Prostate gland (tissue), 2 donors: ENCODE measurements at regions not wholly inside any gene's neighbourhood (a gene's known extent, or its start where the extent isn't known, plus 50 kb on each side); places are given as distances from the start of the nearest gene placed in this dataset.

Experiments used
- DNase-seq: peaks from one replicate; pipeline ENCODE4 v3.0.0-alpha.2; 2019; ENCODE audit warnings: low spot score
- H3K27ac ChIP-seq, 2 donors: fragments of 200-600 bp; sonication (generic); 2 replicates each; pipeline ENCODE4 v1.5.1; 2017 to 2019
- H3K27me3 ChIP-seq: fragments of 200-600 bp; sonication (generic); replicated peaks from 2 replicates; pipeline ENCODE4 v1.5.1; 2019; ENCODE audit not compliant: insufficient read depth
- H3K36me3 ChIP-seq, 2 donors: fragments of 200-600 bp; sonication (generic); 1 replicate in 1 of 2; 2 replicates in 1 of 2; pipeline versions ENCODE4 v1.5.1 to v1.8.1; 2017 to 2019
- H3K4me1 ChIP-seq: fragments of 200-600 bp; sonication (generic); replicated peaks from 2 replicates; pipeline ENCODE4 v1.5.1; 2019
- H3K4me3 ChIP-seq, 2 donors: fragments of 200-600 bp; sonication (generic); 2 replicates each; pipeline ENCODE4 v1.5.1; 2017 to 2019
- H3K9me3 ChIP-seq: fragments of 200-600 bp; sonication (generic); 2 replicates; pipeline ENCODE4 v1.5.1; 2017
- POLR2A ChIP-seq: fragments of 450-650 bp; IDR thresholded peaks from one replicate; pipeline ENCODE4 v1.6.1; 2016; ENCODE audit warnings: antibody characterized with exemption, mild to moderate bottlenecking
- POLR2AphosphoS5 ChIP-seq: sonication (generic); formaldehyde crosslinking; IDR thresholded peaks from one replicate; pipeline ENCODE4 v1.6.1; 2017; ENCODE audit warnings: antibody characterized with exemption
- WGBS: methylation state at CpG from one replicate; pipeline ENCODE4 v1.1.5; 2018; 5-methylcytosine and 5-hydroxymethylcytosine counted together
- intact Hi-C: fragments of 100-400 bp; cut with DNase I; formaldehyde crosslinking; loops from one replicate; pipeline ENCODE4 v1.14.2; 2022
- TF ChIP-seq, protein P1 (sequence below), 4 experiments: fragments of 200-600 bp in 2 of 4; fragments of 450-650 bp in 2 of 4; sonication (generic) in 2 of 4; IDR thresholded peaks; 1 replicate in 3 of 4; 2 replicates in 1 of 4; pipeline ENCODE4 v1.5.1; 2016 to 2019; ENCODE audit warnings: antibody characterized with exemption in 4 of 4, mild to moderate bottlenecking in 2 of 4, moderate library complexity in 2 of 4

DNA sequence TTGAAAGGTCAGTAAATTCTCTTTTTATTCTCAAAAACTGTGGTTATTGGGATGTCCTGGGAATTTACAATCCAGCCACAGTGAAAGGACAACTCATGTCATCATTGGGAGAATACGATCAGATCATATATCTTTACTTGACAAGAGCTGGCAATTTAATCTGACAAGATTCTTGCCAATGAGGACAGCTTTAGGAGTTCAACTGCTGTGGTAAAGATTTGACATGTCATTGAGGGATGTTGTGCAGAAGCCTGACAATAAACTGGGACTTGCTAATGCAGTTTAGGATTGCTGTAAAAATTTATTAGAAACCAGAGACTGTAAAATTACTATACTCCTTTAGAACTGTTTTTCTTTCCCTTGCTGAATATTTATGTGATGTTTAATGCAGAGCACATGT lies 1131.0 kb downstream of the MAT2B start:
- TF ChIP-seq POLR2AphosphoS5 (no peak), POLR2A (no peak)
- TF ChIP-seq, protein P1, sequence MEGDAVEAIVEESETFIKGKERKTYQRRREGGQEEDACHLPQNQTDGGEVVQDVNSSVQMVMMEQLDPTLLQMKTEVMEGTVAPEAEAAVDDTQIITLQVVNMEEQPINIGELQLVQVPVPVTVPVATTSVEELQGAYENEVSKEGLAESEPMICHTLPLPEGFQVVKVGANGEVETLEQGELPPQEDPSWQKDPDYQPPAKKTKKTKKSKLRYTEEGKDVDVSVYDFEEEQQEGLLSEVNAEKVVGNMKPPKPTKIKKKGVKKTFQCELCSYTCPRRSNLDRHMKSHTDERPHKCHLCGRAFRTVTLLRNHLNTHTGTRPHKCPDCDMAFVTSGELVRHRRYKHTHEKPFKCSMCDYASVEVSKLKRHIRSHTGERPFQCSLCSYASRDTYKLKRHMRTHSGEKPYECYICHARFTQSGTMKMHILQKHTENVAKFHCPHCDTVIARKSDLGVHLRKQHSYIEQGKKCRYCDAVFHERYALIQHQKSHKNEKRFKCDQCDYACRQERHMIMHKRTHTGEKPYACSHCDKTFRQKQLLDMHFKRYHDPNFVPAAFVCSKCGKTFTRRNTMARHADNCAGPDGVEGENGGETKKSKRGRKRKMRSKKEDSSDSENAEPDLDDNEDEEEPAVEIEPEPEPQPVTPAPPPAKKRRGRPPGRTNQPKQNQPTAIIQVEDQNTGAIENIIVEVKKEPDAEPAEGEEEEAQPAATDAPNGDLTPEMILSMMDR (IDR thresholded peaks at IDR 0.05) = no peak
- Histone ChIP-seq H3K4me1 (no peaks in the 10 kb centered on the region), H3K27ac (no peak overlapping the region), H3K27me3 (no peaks in the 10 kb centered on the region), H3K4me3 (no peak overlapping the region), H3K36me3 (no peaks in the 10 kb centered on the region), H3K9me3 (no peaks in the 10 kb centered on the region)
- WGBS = 19% methylated on average over 1 of the region's 1 CpG
- no peak for DNase-seq
- intact Hi-C loops = no loop called here

DNA sequence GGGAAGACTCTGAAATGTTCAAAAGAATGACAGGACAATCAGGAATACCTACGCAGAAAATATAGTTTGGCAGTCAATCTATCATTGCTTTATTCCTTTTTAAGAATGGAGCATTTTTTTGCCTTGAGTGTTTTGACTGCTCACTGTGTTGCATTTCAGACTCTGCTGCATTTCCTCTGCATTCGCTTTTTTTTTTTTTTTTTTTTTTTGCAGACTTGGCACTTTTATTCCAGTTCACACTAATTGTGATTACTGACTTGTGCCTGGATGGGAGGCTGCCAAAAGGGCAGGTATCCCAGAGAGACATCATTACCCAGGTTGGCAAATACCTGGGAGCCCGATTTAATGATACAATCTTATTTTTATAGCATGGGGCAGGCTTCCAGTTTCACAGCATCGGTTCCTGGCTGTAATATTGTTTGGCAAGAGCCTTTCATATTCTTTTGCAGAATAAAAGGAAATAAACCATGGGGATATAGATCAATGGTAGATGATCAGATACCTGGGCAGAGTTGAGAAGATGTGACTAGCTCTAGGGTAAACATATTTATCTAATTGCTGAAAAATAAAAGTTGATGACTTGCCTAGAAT lies 1132.6 kb downstream of the MAT2B start:
- 18% methylated on average over 4 of the region's 4 CpGs for WGBS
- H3K27me3 ChIP-seq = no peaks in the 10 kb centered on the region
- no peak overlapping the region for H3K27ac ChIP-seq
- no peaks in the 10 kb centered on the region for H3K36me3 ChIP-seq
- peak; percentile 54 for DNase-seq
- intact Hi-C loops = no loop called here
- no peak overlapping the region for H3K4me3 ChIP-seq
- no peaks in the 10 kb centered on the region for H3K4me1 ChIP-seq
- H3K9me3 ChIP-seq = no peaks in the 10 kb centered on the region
- TF ChIP-seq, protein P1 (IDR thresholded peaks at IDR 0.05) = no peak
- peak; percentile 24 for TF ChIP-seq POLR2AphosphoS5

DNA sequence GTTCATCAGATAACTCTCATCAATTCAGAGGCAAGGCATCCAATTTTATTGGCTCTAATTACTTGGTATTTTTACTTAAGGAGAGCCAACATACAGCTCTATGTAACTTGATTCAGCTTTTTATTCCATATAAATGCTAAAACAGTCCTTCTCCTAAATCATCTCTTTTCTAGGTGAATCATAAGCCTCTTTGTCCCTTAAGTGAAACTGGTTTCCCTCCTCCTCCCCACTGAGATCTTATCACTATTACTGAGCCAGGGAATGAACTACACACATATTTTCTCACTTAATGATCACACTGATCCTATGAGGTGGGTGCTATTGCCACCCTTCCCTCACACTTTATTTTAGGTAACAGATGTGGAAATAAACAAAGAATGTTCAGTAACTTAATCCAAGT lies 1143.8 kb downstream of the MAT2B start:
- H3K4me1 ChIP-seq = no peaks in the 10 kb centered on the region
- intact Hi-C loops = no loop called here
- no peaks in the 10 kb centered on the region for H3K36me3 ChIP-seq
- TF ChIP-seq POLR2A = no peak
- TF ChIP-seq, protein P1 (IDR thresholded peaks at IDR 0.05) = no peak
- TF ChIP-seq POLR2AphosphoS5 = no peak
- no peak for DNase-seq
- H3K4me3 ChIP-seq = no peak overlapping the region
- no peak overlapping the region for H3K27ac ChIP-seq
- no peaks in the 10 kb centered on the region for H3K27me3 ChIP-seq
- no peaks in the 10 kb centered on the region for H3K9me3 ChIP-seq

DNA sequence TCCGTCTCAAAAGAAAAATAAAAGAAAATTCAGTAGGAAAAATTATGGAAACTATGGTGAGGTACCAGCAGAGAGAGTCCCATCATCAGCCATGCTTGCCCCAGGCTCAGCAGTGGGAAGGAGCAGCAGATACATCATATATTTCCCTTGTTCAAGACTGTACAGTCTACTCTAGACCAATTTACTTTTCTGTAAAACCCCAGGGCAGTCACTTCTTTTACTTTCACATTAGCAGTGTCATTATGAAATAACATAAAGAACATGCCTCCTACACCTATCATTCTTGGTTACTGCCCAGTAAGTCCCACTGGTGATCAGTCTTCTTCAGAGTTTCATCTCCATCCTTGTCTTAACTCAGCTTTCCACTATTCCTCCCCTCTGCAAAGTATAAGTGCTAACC lies 1145.0 kb downstream of the MAT2B start:
- H3K9me3 ChIP-seq = no peaks in the 10 kb centered on the region
- 88% methylated on average over 1 of the region's 1 CpG for WGBS
- H3K27me3 ChIP-seq = no peaks in the 10 kb centered on the region
- DNase-seq = no peak
- no peak overlapping the region for H3K4me3 ChIP-seq
- TF ChIP-seq, protein P1 (IDR thresholded peaks at IDR 0.05) = no peak
- TF ChIP-seq POLR2A = no peak
- TF ChIP-seq POLR2AphosphoS5 = no peak
- no peaks in the 10 kb centered on the region for H3K36me3 ChIP-seq
- H3K4me1 ChIP-seq = no peaks in the 10 kb centered on the region
- H3K27ac ChIP-seq = no peak overlapping the region
- intact Hi-C loops = no loop called here

DNA sequence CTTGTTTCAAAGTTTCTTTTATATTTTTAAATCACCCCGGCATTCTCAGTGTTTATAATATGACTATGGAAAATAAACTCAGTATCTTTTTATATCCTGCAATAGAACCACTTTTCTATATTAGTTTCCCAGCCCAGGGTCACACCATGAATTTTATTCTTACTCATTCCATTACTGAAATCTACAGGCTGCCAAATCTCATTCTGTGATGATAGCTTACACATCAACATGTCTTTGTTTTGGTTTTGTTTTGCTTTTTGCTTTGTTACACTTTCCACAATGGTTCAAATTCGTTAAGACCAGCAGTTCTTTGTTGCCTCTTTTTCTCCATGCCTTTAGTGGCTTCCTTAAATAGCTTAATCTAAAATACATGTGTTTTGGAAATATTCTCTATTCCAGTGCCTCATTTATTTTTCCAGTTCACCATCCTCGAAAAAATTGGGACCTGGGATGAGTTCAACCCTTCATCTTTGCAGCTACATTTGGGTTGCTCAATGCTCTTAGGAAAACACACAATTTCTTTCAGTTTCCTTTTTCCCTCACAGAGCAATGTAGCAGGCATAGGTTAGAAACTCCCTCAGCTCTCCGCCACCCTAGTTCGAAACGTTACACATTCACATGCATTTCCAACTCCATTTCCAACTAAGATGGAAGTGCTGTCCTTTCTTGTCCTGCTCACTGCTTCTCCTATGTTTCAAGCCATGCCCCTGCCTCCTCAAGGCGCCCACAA lies 1146.3 kb downstream of the MAT2B start:
- TF ChIP-seq, protein P1 (IDR thresholded peaks at IDR 0.05) = no peak
- TF ChIP-seq POLR2A (no peak), POLR2AphosphoS5 (no peak)
- WGBS = 85% methylated on average over 7 of the region's 7 CpGs

More for the DNA sequence above, 1146.3 kb downstream of the MAT2B start:
- Histone ChIP-seq H3K9me3 (no peaks in the 10 kb centered on the region), H3K4me1 (no peaks in the 10 kb centered on the region), H3K27me3 (no peaks in the 10 kb centered on the region), H3K27ac (no peak overlapping the region), H3K36me3 (no peaks in the 10 kb centered on the region), H3K4me3 (no peak overlapping the region)
- intact Hi-C loops = no loop called here
- no peak for DNase-seq
